GM19035 (cell line): ENCODE measurements at regions not wholly inside any gene's neighbourhood (a gene's known extent, or its start where the extent isn't known, plus 50 kb on each side); places are given as distances from the start of the nearest gene placed in this dataset.

ENCODE experiments used
- ATAC-seq: cut with Tn5 transposase; IDR thresholded peaks from one replicate; pipeline ENCODE4 v1.9.1; 2021; ENCODE audit not compliant: unreplicated experiment

GRCh38 chr5:104241046-104241445 is 678.5 kb upstream of the NUDT12 start:
- no peak for ATAC-seq

- no peak for ATAC-seq
Measured at GRCh38 chr5:104237586-104237985, 675.0 kb upstream of the NUDT12 start.

- no peak for ATAC-seq
Measured at GRCh38 chr5:104223885-104224773, 661.5 kb upstream of the NUDT12 start.

GRCh38 chr5:104218200-104218599 is 655.6 kb upstream of the NUDT12 start:
- no peak for ATAC-seq

GRCh38 chr5:104213216-104213615 is 650.6 kb upstream of the NUDT12 start:
- no peak for ATAC-seq

GRCh38 chr5:104199771-104200170 is 637.2 kb upstream of the NUDT12 start:
- ATAC-seq = no peak

GRCh38 chr5:104198156-104198555 is 635.6 kb upstream of the NUDT12 start:
- ATAC-seq = no peak

- no peak for ATAC-seq
Measured at GRCh38 chr5:104189909-104190308, 627.3 kb upstream of the NUDT12 start.

GRCh38 chr5:104189031-104189430 is 626.4 kb upstream of the NUDT12 start:
- ATAC-seq = no peak

- ATAC-seq = no peak
Measured at GRCh38 chr5:104187656-104188055, 625.1 kb upstream of the NUDT12 start.

- no peak for ATAC-seq
Measured at GRCh38 chr5:104186510-104186909, 623.9 kb upstream of the NUDT12 start.

GRCh38 chr5:104186100-104186499 is 623.5 kb upstream of the NUDT12 start:
- no peak for ATAC-seq

GRCh38 chr5:104184264-104184663 is 621.7 kb upstream of the NUDT12 start:
- no peak for ATAC-seq

- peak; percentile 79 for ATAC-seq
Measured at GRCh38 chr5:104178829-104179456, 616.4 kb upstream of the NUDT12 start.

- no peak for ATAC-seq
Measured at GRCh38 chr5:104178066-104178465, 615.5 kb upstream of the NUDT12 start.

- ATAC-seq = no peak
Measured at GRCh38 chr5:104177651-104178050, 615.1 kb upstream of the NUDT12 start.

GRCh38 chr5:104172976-104173375 is 610.4 kb upstream of the NUDT12 start:
- ATAC-seq = no peak

- no peak for ATAC-seq
Measured at GRCh38 chr5:104171958-104172690, 609.5 kb upstream of the NUDT12 start.

GRCh38 chr5:104170926-104171325 is 608.3 kb upstream of the NUDT12 start:
- ATAC-seq = no peak

- no peak for ATAC-seq
Measured at GRCh38 chr5:104146652-104147051, 584.1 kb upstream of the NUDT12 start.

GRCh38 chr5:104139840-104140239 is 577.3 kb upstream of the NUDT12 start:
- ATAC-seq = no peak

GRCh38 chr5:104130320-104130719 is 567.7 kb upstream of the NUDT12 start:
- no peak for ATAC-seq
